ENCODE measurements at regions not wholly inside any gene's neighbourhood (a gene's known extent, or its start where the extent isn't known, plus 50 kb on each side); places are given as distances from the start of the nearest gene placed in this dataset.

DNA sequence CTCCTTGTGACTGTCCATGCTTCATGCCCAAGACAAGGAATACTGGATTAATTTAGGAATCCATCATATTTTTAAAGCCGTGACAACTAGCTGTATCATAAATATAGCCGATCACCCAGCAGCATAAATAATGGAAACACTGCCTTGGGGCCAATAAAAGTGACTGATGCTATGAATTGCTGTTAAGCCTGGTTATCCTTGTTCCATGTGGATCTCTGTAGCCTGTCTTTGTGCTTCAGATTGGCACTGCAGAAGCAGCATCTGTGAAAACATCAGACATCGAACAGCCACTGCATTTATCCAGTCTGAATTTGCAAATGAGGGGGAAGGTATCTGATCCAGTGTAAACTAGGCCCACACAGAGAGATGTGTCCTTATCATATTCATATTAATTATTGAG lies 1181.8 kb downstream of the SORCS1 start:
- no peak for DNase-seq (ENCODE audit: low spot score)

DNA sequence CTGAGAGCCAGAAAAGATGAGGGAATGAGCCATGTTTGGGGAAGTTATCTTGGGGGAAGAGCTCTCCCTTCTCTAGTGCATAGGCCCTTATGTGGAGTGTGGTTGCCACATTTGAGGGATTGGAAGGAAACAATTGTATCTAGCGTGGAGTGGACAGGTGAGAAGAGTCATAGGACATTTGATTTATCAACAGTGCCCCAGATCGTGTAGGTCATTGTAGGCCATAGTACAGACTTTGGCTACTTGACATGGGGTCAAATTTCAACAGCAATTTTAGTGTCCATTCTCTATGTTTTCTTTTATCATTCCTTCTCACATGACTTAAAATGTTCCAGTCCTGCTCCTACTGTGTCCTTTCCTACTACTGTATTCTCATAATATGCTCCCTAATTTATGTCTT lies 1182.8 kb downstream of the SORCS1 start:
- DNase-seq (ENCODE audit: low spot score): no peak

DNA sequence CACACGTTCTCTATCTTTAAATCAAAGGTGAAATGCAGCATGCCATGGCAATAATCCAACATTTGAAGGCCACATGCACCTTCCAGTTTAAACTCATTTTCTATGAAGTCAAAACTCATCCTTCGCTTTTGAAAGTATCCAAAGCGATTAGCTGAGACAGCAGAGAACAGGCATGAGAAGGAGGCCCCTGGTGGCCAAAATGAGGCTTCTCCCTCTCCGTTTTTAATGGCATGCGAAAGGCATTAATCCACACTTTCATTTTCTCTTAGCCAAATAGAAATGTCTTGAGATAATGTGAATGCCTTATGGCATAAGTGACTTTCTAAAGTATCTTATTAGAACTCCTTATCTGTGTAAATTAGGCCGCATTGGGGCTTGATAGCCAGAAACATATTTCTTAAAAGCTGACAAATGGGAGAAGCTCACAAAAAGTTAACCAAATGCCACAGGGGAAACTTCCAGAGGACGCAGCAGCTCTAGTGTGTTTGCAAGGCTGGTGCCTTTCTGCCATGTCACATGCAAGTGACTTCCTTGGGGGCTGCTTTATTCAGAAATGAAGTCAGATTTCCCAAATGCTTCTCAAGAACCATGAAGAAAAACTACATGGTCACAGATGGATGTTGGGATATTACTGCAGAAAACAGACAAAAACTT lies 1189.6 kb downstream of the SORCS1 start:
- DNase-seq (ENCODE audit: low spot score): peak; percentile 53

DNA sequence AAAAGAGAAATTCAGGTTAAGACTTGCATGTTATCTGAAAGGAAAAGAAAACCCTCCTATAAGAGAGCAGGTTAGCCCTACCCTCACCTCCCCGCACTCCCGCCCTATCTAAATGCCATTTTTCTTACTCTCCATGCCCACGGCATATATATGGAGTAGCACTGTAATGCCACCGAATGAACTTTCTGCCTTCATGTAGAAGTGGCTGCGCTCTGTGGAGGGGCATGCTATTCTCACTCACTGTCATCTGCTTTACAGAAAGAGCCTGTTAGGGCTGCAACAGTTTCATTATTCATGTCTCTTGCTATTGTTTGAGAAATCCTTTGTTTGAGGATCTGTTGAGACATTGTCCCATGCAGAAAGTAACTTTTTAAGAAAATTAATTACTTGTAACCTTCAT lies 1190.6 kb downstream of the SORCS1 start:
- no peak for DNase-seq (ENCODE audit: low spot score)

DNA sequence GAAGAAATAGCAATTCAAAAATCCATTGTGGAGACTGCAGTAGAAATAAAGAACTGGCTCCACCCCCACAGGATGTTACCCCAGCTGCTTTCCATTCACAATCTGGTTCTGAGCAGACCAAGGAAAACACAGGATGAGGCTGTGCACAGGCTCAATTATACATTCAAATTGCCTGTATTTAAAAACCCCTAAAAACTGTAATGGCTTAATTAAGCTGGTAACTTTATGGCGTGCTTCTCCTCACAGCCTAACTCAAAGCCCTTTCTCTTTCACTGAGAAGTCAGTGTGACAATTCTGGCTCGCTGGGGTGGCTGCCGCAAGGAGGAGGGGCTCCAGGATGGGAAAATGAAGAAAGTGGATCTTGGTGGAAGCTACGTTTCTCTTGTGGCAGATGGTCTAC lies 1191.1 kb downstream of the SORCS1 start:
- DNase-seq (ENCODE audit: low spot score): no peak

DNA sequence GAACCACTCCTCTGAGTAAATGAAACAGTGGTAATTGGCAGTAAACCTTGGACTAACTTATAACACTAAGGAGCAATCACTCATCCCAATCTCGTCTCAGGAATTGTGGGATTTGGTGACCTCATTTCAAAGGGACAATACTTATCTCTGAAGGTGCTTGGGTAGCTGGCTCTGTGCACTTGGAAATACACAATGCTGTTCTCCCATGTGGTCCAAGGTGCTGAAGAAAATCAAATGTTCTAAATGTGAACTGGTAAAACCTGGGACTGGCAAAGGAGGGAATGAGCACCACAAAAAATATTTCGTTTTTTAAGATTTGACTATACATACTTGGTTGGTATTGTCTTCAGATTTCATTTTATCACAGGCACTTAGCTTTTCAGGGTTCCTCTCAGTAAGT lies 1193.0 kb downstream of the SORCS1 start:
- no peak for DNase-seq (ENCODE audit: low spot score)

DNA sequence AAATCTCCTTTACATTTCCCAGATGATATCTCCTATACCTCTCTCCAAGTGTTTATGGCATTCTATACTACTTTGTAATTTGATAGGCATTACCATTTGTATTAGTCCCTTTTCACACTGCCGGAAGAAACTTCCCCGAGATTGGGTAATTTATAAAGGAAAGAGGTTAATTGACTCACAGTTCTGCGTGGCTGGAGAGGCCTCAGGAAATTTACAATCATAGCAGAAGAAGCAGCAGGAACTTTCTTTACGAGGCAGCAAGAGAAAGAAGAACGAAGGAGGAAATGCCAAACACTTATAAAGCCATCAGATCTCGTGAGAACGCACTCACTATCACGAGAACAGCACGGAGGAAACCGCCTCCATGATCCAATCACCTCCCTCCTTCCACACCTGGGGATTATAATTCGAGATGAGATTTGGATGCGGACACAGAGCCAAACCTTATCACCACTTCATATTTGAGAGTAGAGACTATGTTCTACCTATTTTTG lies 1194.6 kb downstream of the SORCS1 start:
- no peak for DNase-seq (ENCODE audit: low spot score)

DNA sequence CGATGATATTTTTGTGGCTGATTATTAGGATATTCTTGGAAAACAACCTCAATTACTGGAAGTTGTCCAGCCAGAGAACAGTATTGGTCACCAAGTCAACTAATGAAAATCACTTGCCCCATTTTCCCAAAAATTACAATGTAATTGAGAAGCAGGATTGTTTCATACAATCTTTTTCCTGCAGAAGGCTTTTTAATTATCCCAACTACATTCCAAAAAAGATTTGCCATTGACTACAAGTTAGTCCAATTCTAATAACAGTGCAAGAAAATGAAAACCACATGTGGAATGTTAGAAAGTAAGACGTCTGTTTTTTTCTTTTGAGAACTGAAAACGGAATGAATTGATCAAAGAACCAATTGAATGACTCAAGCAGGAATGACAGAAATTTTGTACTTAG lies 1195.8 kb downstream of the SORCS1 start:
- no peak for DNase-seq (ENCODE audit: low spot score)

DNA sequence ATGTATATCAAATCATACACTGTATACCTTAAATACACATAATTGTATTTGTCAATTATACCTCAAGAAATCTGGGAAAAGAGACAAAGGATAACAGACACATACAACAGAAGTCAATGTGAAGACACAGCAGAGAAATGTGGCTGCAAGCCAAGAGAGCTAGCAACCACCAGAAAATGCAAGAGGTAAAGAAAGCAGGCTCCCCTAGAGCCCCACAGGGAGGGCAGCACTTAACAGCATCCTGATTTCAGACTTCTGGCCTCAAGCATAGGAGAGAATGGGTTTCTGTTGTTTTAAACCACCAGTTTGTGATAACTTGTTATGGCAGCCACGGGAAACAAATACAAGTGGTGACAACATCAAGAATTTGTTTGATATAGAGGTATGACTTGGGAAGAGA lies 1197.2 kb downstream of the SORCS1 start:
- no peak for DNase-seq (ENCODE audit: low spot score)

DNA sequence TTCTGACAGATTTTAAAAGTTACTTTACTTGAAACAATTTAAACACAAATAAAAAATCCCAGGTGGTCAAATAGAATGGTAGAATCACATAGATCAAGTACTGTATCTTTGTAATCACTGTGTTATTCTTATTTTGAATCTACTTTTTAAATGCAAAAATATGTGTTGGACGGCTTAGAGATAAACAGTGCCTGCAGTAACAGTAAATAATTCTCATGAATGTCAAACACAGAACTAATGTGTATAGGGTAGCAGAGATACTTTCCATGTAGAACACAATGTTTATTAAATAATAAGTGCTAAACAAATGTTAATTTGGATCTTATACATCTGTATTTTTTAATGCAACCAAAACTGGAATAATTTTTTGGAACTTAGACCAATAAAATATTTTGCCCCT lies 1199.4 kb downstream of the SORCS1 start:
- DNase-seq (ENCODE audit: low spot score): no peak

DNA sequence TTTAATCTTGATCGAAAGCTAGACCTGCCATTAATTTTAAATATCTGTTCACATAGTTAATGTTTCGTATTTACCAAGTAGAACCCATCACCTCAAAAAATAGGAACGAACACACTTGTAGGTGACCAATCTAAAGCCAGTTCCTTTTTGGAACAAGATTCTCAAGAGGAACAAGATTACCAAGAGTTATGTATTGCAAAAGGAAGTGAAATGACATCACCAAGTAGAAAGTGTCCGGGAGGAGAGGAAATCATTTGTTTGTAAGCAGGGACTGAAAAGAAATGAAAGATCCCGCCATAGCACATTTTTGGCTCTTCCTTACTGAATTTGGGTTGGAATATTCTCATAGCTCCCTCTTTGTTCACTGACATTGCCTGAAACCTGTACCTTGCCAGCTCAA lies 1200.5 kb downstream of the SORCS1 start:
- no peak for DNase-seq (ENCODE audit: low spot score)

DNA sequence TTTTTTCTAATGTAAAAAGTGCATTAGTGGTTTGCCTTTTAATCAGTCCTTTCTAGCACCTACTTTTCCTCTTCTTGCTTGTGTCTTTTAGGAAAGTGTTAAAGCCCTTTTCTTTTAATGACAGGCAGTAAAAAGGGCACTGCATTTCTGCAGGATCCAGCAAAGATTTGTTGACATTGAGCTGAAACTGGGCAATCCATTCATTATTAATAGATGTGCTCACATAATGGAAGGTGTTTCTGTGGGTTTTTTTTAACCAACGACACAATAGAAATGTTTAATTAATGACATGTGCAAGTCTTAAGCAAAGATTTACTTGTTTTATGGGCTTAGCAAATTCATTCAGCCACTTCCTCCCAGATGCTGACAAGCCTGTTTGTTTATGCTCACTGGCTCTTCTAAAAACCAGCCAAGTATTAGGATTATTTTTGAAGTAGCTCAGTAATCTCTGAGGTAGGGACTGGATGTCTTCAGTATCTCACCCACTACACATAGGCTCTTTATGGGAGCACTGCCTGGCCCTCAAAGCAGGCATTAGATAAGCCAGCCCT lies 1201.1 kb downstream of the SORCS1 start:
- no peak for DNase-seq (ENCODE audit: low spot score)

DNA sequence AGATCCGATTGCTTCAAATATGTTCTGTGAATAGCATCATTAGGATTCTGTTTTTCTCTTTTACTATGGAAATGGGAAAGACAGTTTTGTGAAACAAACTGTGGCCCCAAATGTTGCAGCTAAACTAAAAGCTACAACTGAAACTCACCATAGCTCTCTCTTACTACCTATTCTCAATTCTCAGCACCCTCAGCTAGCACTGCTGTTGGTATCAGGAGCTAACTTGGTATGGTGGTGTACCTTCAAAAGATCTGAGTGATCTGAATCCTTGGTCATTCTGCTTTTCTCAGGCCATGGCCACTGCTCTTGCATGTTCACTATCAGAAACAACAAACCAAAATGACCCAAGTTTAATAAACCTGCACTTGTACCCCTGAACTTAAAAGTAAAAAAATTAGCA lies 1208.0 kb downstream of the SORCS1 start:
- DNase-seq (ENCODE audit: low spot score): no peak

DNA sequence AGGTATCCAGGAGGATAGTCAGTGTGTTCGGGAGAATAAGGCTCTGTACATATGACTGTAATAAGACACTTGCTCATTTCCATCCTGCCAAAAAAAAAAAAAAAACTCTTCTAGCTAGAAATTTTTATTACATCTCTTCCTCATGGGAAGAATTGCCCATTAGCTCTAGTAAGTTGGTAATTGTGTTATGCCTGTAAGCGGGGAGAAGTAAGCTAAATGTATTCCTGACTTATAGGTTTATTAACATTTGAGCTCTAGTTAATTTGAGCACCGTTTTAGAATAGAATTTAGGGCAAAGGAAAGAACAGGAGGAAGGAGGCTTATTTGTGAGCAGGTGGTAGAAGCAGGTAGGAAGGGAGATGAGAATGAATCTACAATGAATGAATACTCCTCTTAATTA lies 1210.6 kb downstream of the SORCS1 start:
- DNase-seq (ENCODE audit: low spot score): no peak

DNA sequence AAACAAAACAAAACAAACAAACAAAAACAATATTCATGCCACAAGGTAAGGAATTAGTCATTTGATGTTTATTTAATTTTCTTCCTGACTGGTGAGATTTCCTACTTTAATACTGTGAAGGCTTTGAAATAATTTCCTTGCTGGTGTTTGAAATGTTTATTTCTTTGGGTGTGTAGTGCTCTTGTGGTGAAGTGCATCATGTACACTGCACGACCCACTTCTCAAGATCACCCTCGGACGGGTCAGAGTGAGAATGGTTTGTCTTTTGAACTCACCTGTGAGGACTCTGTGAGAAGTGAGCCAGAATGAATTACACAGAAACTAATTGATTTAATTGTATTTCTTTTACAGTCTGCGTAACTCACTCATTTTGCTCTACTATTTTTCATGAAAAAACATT lies 1211.5 kb downstream of the SORCS1 start:
- DNase-seq (ENCODE audit: low spot score): no peak

DNA sequence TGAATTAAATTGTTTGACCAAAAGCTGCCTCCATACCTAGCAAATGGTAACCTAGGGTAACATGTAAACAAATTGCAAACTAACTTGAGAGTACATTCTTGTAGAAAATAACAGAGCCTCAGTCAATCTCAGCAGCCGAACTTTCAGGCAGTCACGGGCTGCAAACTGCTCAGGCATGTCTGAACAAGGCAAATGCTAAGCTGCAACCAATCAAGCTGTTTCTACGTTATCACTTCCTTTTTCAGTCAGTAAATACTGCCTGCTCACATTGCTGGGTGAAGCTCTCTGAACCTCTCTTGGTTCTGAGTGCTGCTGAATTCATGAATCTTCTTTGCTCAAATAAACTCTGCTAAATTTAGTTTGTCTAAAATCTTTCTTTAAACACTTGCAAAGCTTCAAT lies 1212.4 kb downstream of the SORCS1 start:
- peak; percentile 14 for DNase-seq (ENCODE audit: low spot score)

DNA sequence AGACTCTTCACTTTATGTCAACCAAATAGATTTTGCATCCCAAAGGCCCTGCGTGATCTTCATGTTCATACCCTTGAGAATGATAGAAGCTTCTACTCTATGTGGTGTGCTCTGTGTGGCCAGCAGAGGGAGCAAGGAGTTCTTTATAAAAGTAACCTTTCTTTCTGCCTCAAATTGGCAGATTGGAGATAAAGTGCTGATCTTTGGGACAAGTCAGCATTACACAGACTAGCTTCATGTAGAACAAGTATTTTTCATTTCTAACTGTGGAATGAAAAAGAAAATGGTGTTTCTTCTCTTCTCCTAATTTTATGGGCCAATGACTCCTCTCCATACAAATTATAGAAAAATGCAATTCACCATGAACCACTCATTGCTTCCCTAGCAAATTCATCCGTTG lies 1214.1 kb downstream of the SORCS1 start:
- peak; percentile 50 for DNase-seq (ENCODE audit: low spot score)

DNA sequence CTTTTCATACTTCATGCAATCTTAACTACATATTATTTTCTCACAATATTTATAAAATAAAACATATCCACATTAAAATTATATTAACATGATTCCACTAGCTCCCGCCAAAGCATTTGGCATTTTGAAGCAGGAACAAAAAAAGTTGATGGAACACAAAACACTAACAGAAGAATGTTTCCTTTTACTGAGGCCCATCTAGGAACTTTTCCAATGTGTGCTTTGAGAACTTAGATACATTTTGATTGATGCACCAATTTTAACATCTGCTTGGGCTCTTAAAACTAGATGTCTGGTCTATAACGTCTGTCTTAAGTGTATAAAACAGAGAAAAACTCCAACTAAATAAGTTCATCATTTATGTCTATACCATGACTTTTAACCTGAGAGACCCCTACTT lies 1214.8 kb downstream of the SORCS1 start:
- DNase-seq (ENCODE audit: low spot score): no peak

DNA sequence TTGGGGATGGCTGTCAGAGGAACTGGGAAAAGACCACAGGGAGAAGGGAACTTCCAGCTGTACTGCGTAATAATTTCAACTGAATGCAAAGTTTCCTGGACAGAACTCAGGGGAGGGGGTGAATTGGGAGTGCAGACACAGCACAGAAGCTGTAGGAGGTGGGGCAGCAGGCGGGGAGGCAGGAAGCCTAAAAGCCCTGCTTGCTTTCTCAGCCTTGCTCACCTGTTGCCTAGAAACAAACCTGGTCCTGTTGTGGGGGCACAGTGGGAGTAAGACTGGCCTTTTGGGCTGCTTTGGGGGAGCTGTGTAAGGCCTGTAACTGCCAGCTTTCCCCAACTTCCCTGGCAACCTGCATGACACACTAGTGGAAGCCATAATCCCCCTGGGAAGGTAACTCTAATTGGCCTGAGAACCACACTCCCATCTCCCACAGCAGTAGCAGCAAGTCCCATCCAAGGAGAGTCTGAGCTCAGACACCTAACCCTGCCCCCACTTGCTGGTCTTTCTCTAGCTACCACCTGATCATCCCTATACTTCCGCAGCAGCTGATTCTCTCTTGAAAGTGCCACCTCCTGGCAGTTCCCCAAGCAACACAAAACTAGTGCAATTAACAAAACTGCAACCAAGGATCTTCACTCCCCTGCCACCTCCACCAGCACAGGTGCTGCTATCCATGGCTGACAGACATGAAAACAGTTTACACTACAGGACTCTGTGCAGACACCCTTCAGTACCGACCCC lies 1239.3 kb downstream of the SORCS1 start:
- no peak for DNase-seq (ENCODE audit: low spot score)

DNA sequence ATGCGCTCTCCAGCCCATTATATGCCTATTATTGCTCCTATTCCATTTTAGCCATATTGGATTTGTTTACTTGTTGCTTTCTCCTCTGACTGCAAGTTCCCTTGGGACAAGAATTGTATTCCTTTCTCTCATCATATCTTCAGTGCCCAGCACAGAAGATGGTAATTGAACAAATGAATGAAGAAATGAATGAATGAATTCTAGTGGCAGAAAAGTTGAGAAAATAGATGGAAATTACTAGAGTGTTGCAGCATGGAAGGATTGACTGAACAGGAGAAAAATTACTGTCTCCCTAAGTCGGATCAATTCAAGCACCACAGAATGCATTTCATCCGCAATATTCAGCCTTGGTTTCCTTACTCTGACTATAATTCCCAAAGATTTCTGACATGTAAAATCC lies 1243.2 kb downstream of the SORCS1 start:
- DNase-seq (ENCODE audit: low spot score): no peak

DNA sequence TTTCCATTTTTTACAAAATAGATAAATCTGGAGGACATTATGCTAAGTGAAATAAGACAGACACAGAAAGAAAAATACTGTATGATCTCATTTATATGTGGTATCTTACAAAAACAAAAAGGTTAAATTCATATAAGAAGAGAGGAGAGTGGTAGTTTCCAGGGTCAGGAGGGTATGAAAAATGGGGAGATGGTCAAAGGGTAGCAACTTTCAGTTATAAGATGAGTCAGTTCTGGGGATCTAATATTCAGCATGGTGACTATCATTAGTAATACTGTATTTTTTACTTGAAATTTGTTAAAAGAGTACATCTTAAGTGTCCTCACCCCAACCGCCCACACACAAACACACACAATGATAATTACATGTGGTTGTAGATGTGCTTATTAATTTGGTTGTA lies 1250.1 kb downstream of the SORCS1 start:
- DNase-seq (ENCODE audit: low spot score): no peak

DNA sequence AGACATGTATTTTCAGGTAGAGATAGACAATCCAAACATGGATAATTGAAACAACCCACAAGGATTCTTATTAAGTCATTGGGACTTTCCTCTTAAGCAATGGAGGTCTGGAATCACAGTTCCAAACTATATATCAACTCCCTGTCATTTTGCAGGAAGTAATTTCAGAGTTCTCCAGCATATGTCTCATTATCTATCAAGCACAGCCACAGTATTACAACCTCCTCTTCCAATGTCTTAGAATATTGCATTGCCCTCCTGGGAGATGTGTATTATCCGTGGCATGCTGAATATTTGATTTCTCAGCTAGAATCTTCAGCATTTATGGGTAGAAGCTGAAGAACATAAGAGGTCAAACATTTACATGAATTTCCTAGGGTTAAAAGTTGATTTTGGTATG lies 1255.8 kb downstream of the SORCS1 start:
- DNase-seq (ENCODE audit: low spot score): no peak

DNA sequence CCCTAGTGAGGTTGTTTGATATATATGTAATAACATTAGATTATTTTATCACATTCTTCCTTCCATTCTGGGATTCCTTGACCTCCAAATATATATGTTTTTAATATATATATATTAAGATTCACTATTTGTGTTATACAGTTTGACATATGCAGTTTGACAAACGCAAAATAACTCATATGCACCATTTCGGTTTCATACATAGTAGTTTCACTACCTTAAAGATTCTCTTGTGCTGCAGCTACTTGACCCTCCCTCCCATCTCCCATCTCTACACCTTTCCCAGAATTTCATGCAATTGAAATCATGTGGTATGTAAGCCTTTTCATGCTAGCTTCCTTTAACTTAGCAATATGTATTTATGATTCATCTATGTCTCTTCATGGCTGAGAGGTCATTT lies 1244.4 kb downstream of the SORCS3 start:
- DNase-seq (ENCODE audit: low spot score): no peak
